GM13976 (cell line): ENCODE measurements at regions not wholly inside any gene's neighbourhood (a gene's known extent, or its start where the extent isn't known, plus 50 kb on each side); places are given as distances from the start of the nearest gene placed in this dataset.

Experiments used
- DNase-seq: peaks from one replicate; pipeline ENCODE4 v3.0.0; 2012; ENCODE audit warnings: low spot score
- in situ Hi-C: fragments of 300-500 bp; cut with MboI; formaldehyde crosslinking; loops from one replicate; pipeline ENCODE4 v1.12.0; 2022; ENCODE audit warnings: low sequenced_read_pairs, mixed read lengths, inconsistent platforms; ENCODE audit not compliant: unreplicated experiment
- TF ChIP-seq, protein P1 (sequence below): IDR thresholded peaks from 2 replicates; pipeline ENCODE4 v1.5.1; 2012; ENCODE audit warnings: borderline replicate concordance, mild to moderate bottlenecking; ENCODE audit not compliant: insufficient read depth; ENCODE audit errors: extremely low read depth, missing control alignments, control extremely low read depth

DNA sequence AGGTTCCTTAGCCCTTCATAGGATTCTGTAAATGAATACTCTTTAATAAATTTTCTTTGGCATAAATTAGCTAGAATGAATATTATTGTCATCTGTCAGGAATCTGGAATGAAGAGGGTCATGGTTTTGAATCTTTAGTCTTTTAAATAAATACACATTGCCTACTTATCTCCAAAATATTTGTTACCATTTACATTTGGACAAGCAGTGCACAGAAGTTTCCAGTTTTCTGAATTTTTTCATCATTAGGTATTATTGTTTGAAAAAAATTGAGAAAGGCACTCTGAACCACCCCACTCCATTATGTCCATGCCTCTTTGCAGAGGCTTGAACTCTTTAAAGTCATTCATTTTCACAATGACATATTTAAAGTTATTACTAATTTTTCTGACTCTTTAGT, 549.0 kb upstream of the LUZP2 start:
- TF ChIP-seq, protein P1, sequence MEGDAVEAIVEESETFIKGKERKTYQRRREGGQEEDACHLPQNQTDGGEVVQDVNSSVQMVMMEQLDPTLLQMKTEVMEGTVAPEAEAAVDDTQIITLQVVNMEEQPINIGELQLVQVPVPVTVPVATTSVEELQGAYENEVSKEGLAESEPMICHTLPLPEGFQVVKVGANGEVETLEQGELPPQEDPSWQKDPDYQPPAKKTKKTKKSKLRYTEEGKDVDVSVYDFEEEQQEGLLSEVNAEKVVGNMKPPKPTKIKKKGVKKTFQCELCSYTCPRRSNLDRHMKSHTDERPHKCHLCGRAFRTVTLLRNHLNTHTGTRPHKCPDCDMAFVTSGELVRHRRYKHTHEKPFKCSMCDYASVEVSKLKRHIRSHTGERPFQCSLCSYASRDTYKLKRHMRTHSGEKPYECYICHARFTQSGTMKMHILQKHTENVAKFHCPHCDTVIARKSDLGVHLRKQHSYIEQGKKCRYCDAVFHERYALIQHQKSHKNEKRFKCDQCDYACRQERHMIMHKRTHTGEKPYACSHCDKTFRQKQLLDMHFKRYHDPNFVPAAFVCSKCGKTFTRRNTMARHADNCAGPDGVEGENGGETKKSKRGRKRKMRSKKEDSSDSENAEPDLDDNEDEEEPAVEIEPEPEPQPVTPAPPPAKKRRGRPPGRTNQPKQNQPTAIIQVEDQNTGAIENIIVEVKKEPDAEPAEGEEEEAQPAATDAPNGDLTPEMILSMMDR: no peak
- in situ Hi-C loops: no loop called here
- no peak for DNase-seq

DNA sequence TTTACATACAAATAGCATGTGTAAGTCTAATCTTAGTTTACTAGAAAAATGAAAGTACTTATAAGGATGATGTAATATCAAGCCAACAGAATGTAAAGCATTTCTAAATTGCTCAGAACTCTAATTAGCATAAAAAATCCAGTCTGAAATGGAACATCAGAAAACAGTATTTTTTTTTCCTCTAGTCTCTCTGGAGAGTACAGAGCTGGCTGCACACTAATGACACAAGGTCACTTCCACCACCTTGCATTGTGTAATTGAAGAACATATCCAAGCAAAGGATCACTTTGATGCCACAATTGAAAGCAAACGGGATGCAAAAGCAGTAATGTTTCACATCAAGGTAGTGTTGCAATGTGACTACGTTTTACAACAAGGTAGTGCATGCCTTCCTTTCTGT, 548.0 kb upstream of the LUZP2 start:
- no peak for DNase-seq
- TF ChIP-seq, protein P1: no peak
- in situ Hi-C loops: no loop called here

DNA sequence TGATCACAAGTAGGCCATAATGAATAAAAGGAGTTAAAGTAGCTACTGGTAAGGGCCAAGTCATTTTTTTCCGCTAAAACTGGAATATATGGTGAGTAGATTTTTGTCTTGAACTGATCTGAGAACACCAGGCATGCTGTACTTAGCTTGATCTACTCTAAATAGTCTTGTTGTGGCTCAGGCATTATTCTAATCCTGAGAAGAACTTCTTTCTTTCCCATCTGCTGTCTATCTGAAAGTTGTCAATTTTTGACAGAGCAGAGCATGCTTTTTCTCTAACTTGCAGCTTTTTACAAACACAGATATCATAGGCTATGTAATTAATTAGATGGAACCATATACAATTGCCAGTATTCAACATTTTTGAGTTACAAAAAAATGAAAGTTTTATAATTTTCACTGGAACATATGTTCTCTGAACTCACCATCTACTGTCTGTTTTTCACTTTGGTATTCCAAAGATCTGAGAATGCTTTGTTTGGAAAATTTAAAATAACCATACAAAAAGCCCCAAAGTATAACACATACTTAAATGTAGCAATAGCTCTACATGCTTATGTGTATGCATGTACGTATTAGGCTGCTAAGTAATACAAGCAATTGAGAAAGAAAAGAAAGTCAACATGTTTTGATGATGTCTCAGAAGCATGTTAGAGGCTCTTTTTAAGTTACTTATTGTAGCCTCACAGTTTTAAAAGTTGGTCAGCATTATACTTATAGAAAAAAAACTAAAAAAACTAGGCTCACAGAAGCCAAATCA, 542.7 kb upstream of the LUZP2 start:
- in situ Hi-C loops: no loop called here
- no peak for DNase-seq
- TF ChIP-seq, protein P1: no peak

DNA sequence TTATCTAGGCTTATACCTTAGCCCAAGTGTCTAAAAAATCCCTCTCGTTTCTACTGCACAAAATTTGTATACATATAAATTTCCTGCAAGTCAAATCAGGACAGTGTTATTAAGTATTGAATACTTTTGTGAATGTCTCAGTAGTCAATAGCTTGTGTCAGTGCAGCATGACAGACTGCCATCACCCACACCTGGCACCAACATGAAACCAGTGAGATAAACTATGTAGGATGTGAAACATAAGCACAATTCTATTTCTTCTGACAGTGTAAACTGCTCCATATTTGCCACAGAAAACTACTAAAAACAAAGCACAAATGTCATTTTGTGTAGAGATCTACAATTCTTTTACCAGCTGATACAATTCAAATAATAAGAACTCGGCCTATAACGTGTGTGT, 542.1 kb upstream of the LUZP2 start:
- TF ChIP-seq, protein P1: no peak
- in situ Hi-C loops: no loop called here
- no peak for DNase-seq

DNA sequence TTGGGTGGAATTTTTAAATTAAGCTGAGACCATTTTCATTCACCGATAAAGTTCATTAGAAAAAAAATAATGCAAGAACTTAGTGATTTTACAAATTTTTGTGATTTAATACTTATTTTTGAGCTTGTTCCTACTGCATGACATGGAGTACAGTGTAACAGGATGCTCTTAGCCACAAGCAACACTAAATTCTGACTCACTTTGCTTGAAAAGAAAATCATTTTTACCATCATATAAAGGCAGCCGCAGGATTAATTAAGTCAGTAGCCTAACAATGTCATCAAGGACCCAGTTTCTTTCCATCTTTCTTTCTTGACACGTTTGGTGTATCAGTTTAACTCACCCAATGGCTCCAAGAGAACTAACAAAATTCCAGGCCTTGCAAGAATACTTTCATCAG, 540.3 kb upstream of the LUZP2 start:
- DNase-seq: no peak
- in situ Hi-C loops: no loop called here
- TF ChIP-seq, protein P1: no peak

DNA sequence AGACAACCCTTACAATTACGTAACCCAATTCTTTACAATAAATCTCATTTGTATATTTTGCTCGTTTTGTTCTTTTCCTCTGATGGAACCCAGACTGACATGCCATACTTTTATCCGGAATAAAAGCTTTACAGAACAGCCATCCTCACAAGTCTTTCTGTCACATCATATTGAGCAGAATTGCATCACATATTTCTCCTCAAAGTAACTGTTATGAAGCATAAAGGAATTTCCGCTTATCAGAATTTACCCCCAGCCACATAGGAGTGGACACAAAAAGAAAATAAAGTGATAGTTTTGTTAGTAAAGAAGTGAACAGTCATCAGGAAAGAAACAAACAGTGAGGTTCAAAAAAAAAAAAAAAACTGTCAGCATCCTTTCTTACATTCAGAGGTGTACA, 539.5 kb upstream of the LUZP2 start:
- DNase-seq: no peak
- in situ Hi-C loops: no loop called here

More for the DNA sequence above, 539.5 kb upstream of the LUZP2 start:
- TF ChIP-seq, protein P1: no peak
